ENCODE measurements at regions not wholly inside any gene's neighbourhood (a gene's known extent, or its start where the extent isn't known, plus 50 kb on each side); places are given as distances from the start of the nearest gene placed in this dataset.

DNA sequence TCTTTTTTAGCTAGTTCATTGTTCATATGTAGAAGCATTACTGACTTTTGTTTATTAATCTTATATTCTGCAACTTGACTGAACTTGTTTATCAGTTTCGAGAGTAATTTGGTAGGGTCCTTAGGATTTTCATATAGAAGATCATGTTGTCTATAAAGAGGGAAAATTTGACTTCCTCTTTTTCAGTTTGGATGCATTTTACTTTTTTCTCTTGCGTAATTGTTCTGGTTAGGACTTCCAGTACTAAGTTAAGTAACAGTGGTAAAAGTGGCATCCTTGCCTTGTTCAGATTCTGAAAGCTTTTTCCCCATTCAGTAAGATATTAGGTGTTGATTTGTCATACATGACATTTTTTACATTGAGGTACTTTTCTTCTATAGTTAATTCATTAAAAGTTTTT is 726.0 kb downstream of the KCNJ3 start:
- Histone ChIP-seq H3K27me3 (no peaks in the 10 kb centered on the region), H3K36me3 (no peaks in the 10 kb centered on the region), H3K9me3 (no peaks in the 10 kb centered on the region), H3K4me1 (ENCODE audit: insufficient read depth) (no peaks in the 10 kb centered on the region), H3K27ac (no peak overlapping the region), H3K4me3 (no peak overlapping the region)
- WGBS, 3 donors: 84 to 89% (median 87%) methylated on average over 2 of the region's 2 CpGs
- DNase-seq: no peak
- TF ChIP-seq EP300 (IDR thresholded peaks at IDR 0.05): no peak
- TF ChIP-seq, protein P1, sequence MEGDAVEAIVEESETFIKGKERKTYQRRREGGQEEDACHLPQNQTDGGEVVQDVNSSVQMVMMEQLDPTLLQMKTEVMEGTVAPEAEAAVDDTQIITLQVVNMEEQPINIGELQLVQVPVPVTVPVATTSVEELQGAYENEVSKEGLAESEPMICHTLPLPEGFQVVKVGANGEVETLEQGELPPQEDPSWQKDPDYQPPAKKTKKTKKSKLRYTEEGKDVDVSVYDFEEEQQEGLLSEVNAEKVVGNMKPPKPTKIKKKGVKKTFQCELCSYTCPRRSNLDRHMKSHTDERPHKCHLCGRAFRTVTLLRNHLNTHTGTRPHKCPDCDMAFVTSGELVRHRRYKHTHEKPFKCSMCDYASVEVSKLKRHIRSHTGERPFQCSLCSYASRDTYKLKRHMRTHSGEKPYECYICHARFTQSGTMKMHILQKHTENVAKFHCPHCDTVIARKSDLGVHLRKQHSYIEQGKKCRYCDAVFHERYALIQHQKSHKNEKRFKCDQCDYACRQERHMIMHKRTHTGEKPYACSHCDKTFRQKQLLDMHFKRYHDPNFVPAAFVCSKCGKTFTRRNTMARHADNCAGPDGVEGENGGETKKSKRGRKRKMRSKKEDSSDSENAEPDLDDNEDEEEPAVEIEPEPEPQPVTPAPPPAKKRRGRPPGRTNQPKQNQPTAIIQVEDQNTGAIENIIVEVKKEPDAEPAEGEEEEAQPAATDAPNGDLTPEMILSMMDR (IDR thresholded peaks at IDR 0.05): no peak
- no peak for TF ChIP-seq POLR2A (IDR thresholded peaks at IDR 0.05)
- intact Hi-C loops (cut with DNase I): no loop called here

DNA sequence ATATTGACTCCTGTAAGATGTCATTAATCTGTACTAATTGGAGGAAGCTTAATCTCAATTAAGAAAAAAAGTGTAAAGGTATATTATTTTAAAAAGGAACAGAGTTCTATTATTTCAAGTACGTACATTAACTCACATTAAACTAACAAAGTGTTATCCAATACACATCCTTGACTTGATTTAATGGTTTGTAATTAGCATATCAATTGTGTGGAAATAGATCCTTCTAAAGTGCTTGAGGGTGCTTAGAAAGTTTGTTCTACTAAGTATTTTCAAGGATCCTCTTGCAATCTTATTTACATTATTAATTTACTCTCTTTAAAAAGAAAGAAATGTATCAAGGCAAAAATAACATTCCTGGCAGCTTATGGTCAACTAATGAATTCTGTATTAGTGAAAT is 720.3 kb downstream of the KCNJ3 start:
- Histone ChIP-seq H3K4me1 (ENCODE audit: insufficient read depth) (no peaks in the 10 kb centered on the region), H3K4me3 (no peak overlapping the region), H3K27ac (no peak overlapping the region), H3K27me3 (no peaks in the 10 kb centered on the region), H3K36me3 (no peaks in the 10 kb centered on the region), H3K9me3 (no peaks in the 10 kb centered on the region)
- WGBS, 3 donors: 76 to 93% (median 86%) methylated on average over 1 of the region's 1 CpG
- TF ChIP-seq POLR2A (IDR thresholded peaks at IDR 0.05) (no peak), EP300 (IDR thresholded peaks at IDR 0.05) (no peak)
- TF ChIP-seq, protein P1 (IDR thresholded peaks at IDR 0.05): no peak
- intact Hi-C loops (cut with DNase I): no loop called here
- DNase-seq: no peak

DNA sequence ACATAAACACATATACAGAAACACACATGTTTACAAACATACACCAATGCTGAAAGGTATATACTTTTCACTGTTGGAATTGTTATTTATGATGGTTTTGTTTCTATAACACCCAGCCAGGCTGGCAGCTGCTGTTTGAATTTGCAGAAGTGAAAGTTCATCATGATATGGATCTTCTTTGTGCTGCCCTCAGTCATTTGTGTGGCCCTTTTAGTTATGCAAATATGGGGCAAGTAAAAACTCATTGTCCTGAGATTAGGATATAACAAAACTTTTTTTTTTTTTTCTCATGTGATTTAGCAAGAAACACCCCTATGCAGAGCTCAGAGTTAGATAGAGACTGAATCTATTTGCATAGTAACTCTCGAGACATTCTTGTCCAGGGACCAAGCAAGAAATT is 714.1 kb downstream of the KCNJ3 start:
- Histone ChIP-seq H3K4me1 (ENCODE audit: insufficient read depth) (no peaks in the 10 kb centered on the region), H3K27ac (no peak overlapping the region), H3K36me3 (no peaks in the 10 kb centered on the region), H3K9me3 (no peaks in the 10 kb centered on the region), H3K27me3 (no peaks in the 10 kb centered on the region), H3K4me3 (no peak overlapping the region)
- DNase-seq: no peak
- TF ChIP-seq, protein P1 (IDR thresholded peaks at IDR 0.05): no peak
- TF ChIP-seq POLR2A (IDR thresholded peaks at IDR 0.05) (no peak), EP300 (IDR thresholded peaks at IDR 0.05) (no peak)
- intact Hi-C loops (cut with DNase I): no loop called here
- WGBS, 3 donors: 79 to 84% (median 81%) methylated on average over 1 of the region's 1 CpG

DNA sequence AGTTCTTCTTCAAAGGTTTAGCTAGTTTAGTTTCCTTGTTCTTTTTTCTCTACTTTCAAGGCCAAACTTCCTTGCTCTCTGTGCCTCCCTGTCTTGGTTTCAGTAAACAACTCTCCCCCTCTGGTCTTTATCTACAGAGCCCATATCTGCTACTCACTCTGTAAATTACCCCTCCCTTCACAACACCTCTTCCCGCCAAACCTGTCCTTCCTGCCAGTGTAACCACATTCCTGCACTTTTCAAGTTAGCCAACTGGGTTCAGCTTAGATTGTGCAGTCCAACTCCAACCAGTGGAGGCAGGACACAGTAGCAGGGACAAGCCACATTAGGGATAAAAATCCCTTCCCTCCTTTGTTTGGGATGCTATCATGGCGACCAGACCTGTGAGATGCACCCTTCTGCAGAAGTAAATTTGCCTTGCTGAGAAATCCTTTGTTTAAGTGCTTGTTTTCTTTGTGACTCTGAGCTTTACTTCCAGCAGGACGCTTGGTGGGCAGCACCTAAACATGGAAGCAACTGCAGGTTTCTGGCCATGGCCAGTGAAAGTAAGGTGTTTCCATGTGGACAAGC is 706.0 kb downstream of the KCNJ3 start:
- no peaks in the 10 kb centered on the region for H3K4me1 ChIP-seq (ENCODE audit: insufficient read depth)
- no peaks in the 10 kb centered on the region for H3K27me3 ChIP-seq
- DNase-seq: no peak
- intact Hi-C loops (cut with DNase I): no loop called here
- H3K27ac ChIP-seq: no peak overlapping the region
- TF ChIP-seq EP300 (IDR thresholded peaks at IDR 0.05) (no peak), POLR2A (IDR thresholded peaks at IDR 0.05) (no peak)
- TF ChIP-seq, protein P1 (IDR thresholded peaks at IDR 0.05): no peak
- no peak overlapping the region for H3K4me3 ChIP-seq
- 77 to 89% (median 84%) methylated on average over 3 of the region's 3 CpGs for WGBS, 3 donors
- H3K36me3 ChIP-seq: no peaks in the 10 kb centered on the region
- no peaks in the 10 kb centered on the region for H3K9me3 ChIP-seq

Measured in ovary (tissue), 7 donors.